ENCODE measurements at regions not wholly inside any gene's neighbourhood (a gene's known extent, or its start where the extent isn't known, plus 50 kb on each side); places are given as distances from the start of the nearest gene placed in this dataset.

- TF ChIP-seq POLR2A (IDR thresholded peaks at IDR 0.05) = no peak
- no peak for TF ChIP-seq CTCF (IDR thresholded peaks at IDR 0.05)
Measured at GRCh38 chr7:17493446-17493845, 195.0 kb downstream of the AHR start.

GRCh38 chr7:17495655-17496394 is 197.4 kb downstream of the AHR start:
- no peaks in the 10 kb centered on the region for H3K36me3 ChIP-seq
- no peaks in the 10 kb centered on the region for H3K4me1 ChIP-seq
- no peaks in the 10 kb centered on the region for H3K9me3 ChIP-seq
- no peak for DNase-seq
- no peak overlapping the region for H3K27ac ChIP-seq
- intact Hi-C loops (cut with DNase I; ENCODE audit: low total_unique reads) = no loop called here
- TF ChIP-seq POLR2A (IDR thresholded peaks at IDR 0.05) (no peak), CTCF (IDR thresholded peaks at IDR 0.05) (no peak)
- H3K4me3 ChIP-seq = no peak overlapping the region
- H3K27me3 ChIP-seq = no peaks in the 10 kb centered on the region

More at GRCh38 chr7:17493446-17493845, 195.0 kb downstream of the AHR start:
- Histone ChIP-seq H3K36me3 (no peaks in the 10 kb centered on the region), H3K4me3 (no peak overlapping the region), H3K4me1 (no peaks in the 10 kb centered on the region), H3K9me3 (no peaks in the 10 kb centered on the region), H3K27ac (no peak overlapping the region), H3K27me3 (no peaks in the 10 kb centered on the region)
- DNase-seq = no peak
- intact Hi-C loops (cut with DNase I; ENCODE audit: low total_unique reads) = no loop called here

- H3K9me3 ChIP-seq = no peaks in the 10 kb centered on the region
- no peak overlapping the region for H3K4me3 ChIP-seq
- intact Hi-C loops (cut with DNase I; ENCODE audit: low total_unique reads) = no loop called here
- no peak overlapping the region for H3K27ac ChIP-seq
- TF ChIP-seq POLR2A (IDR thresholded peaks at IDR 0.05) = no peak
- TF ChIP-seq CTCF (IDR thresholded peaks at IDR 0.05) = no peak
- no peaks in the 10 kb centered on the region for H3K27me3 ChIP-seq
- no peaks in the 10 kb centered on the region for H3K36me3 ChIP-seq
- H3K4me1 ChIP-seq = no peaks in the 10 kb centered on the region
- DNase-seq = no peak
Measured at GRCh38 chr7:17497136-17497535, 198.7 kb downstream of the AHR start.

GRCh38 chr7:17497549-17498167 is 199.2 kb downstream of the AHR start:
- Histone ChIP-seq H3K4me3 (no peak overlapping the region), H3K36me3 (no peaks in the 10 kb centered on the region), H3K27ac (no peak overlapping the region), H3K27me3 (no peaks in the 10 kb centered on the region), H3K9me3 (no peaks in the 10 kb centered on the region), H3K4me1 (no peaks in the 10 kb centered on the region)
- intact Hi-C loops (cut with DNase I; ENCODE audit: low total_unique reads) = no loop called here
- TF ChIP-seq POLR2A (IDR thresholded peaks at IDR 0.05) = no peak
- TF ChIP-seq CTCF (IDR thresholded peaks at IDR 0.05) = no peak
- no peak for DNase-seq

GRCh38 chr7:17498230-17498629 is 199.8 kb downstream of the AHR start:
- no peak for DNase-seq
- no peaks in the 10 kb centered on the region for H3K9me3 ChIP-seq
- TF ChIP-seq POLR2A (IDR thresholded peaks at IDR 0.05) = no peak
- TF ChIP-seq CTCF (IDR thresholded peaks at IDR 0.05) = no peak
- intact Hi-C loops (cut with DNase I; ENCODE audit: low total_unique reads) = no loop called here
- no peaks in the 10 kb centered on the region for H3K4me1 ChIP-seq
- no peak overlapping the region for H3K4me3 ChIP-seq
- no peak overlapping the region for H3K27ac ChIP-seq
- no peaks in the 10 kb centered on the region for H3K27me3 ChIP-seq
- no peaks in the 10 kb centered on the region for H3K36me3 ChIP-seq
